AG10803 (cell line): ENCODE measurements at regions not wholly inside any gene's neighbourhood (a gene's known extent, or its start where the extent isn't known, plus 50 kb on each side); places are given as distances from the start of the nearest gene placed in this dataset.

ENCODE experiments used
- DNase-seq: peaks from one replicate; pipeline ENCODE4 v3.0.0; 2010; ENCODE audit warnings: low read depth
- H3K4me3 ChIP-seq: 2 replicates; pipeline ENCODE4 v1.5.1; 2011; ENCODE audit warnings: mild to moderate bottlenecking, low read length, control low read depth
- TF ChIP-seq, protein P1 (sequence below): conservative IDR thresholded peaks from 2 replicates; pipeline ENCODE4 v1.5.1; 2011; ENCODE audit warnings: mild to moderate bottlenecking, low read length, control low read depth, inconsistent platforms

DNA sequence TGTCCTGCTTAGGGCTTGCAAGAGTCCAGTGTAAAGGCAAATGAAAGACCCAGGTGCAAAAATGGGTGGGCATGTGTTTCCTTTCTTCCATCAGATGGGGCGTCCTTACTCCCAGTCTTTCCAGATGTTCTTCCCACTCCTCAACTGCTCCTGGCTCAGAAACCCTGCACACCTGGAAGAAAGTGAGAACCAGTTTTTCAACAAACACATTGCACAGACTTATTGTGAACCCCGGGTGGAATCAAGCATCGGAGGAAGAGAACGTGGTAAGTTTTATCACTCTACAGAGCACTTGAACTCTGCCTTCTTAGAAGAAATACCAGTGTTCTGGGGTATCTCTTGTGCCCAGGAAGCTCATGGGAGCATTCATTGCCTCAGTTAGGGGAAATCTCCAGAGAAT is 93.3 kb downstream of the TMX1 start:
- TF ChIP-seq, protein P1, sequence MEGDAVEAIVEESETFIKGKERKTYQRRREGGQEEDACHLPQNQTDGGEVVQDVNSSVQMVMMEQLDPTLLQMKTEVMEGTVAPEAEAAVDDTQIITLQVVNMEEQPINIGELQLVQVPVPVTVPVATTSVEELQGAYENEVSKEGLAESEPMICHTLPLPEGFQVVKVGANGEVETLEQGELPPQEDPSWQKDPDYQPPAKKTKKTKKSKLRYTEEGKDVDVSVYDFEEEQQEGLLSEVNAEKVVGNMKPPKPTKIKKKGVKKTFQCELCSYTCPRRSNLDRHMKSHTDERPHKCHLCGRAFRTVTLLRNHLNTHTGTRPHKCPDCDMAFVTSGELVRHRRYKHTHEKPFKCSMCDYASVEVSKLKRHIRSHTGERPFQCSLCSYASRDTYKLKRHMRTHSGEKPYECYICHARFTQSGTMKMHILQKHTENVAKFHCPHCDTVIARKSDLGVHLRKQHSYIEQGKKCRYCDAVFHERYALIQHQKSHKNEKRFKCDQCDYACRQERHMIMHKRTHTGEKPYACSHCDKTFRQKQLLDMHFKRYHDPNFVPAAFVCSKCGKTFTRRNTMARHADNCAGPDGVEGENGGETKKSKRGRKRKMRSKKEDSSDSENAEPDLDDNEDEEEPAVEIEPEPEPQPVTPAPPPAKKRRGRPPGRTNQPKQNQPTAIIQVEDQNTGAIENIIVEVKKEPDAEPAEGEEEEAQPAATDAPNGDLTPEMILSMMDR, result no peak
- no peak for DNase-seq
- H3K4me3 ChIP-seq, result no peak overlapping the region

DNA sequence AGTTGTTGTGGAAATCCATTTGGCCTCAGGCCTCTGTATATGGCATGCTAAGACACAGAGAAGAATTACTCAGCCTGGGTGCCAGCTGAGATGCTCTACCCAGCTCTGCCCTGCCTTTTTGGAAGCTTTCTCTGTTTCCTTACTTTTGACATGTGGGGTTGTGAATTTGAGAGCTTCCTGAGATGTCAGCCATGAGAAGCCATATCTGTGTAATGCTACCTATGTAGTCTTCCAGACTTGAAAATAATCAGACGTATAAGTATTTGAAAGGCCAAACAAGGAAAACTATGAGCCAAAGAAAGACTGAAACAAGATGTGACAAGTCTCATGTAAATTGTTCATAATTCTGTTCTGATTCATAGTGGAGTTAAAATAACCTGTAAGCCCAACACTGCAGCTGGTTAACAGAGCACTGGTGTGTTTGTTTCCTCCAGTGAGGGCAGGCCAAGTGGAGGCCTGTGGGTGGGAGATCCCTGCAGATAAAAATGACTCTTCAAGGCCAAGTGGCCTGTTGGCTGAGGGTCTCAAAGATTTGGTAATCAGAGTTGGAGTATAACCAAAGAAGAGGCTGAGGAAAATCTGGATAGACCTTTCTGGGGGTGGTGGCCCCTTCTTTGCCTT is 94.0 kb downstream of the TMX1 start:
- no peak overlapping the region for H3K4me3 ChIP-seq
- TF ChIP-seq, protein P1, result no peak
- DNase-seq, result peak; percentile 58

DNA sequence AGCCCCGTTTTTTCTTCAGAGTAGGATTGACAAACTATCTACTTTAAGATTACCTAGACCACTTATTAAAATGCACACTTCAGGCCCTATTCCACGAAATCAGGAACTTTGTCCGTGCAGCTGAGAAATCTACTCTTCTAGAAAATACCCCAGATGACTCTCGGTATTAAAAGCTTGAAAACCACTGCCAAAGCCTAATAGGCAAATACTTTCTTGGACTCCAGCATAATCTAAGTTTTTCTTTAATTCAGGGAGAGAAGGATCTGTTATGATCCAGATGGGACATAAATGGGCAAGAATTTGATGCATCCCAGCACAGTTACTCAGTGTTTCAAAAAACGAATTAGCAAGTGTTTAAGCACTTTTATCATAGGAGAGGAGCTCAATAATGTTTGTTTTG is 94.5 kb downstream of the TMX1 start:
- DNase-seq, result peak; percentile 33
- H3K4me3 ChIP-seq, result no peak overlapping the region
- TF ChIP-seq, protein P1, result no peak

DNA sequence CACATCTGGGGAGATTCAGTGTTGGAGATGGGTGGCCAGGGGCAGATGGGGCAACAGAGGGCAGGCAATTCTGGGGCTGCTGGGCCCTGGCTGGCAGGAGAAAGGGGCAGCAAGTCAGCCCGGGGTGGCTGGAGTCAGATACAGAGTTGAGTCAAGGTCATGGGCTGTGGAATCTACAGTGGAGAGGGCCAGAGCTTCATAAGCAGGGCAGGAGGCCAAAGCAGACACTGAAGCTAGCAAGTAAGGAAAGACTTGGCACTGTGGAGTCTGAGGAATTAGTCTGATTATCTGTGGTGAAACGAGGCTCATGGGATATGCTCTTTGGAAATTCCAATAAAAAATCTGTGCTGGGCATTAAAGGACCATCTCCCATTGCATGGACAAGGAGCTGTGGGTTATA is 95.5 kb downstream of the TMX1 start:
- TF ChIP-seq, protein P1, result no peak
- DNase-seq, result peak; percentile 89
- no peak overlapping the region for H3K4me3 ChIP-seq

DNA sequence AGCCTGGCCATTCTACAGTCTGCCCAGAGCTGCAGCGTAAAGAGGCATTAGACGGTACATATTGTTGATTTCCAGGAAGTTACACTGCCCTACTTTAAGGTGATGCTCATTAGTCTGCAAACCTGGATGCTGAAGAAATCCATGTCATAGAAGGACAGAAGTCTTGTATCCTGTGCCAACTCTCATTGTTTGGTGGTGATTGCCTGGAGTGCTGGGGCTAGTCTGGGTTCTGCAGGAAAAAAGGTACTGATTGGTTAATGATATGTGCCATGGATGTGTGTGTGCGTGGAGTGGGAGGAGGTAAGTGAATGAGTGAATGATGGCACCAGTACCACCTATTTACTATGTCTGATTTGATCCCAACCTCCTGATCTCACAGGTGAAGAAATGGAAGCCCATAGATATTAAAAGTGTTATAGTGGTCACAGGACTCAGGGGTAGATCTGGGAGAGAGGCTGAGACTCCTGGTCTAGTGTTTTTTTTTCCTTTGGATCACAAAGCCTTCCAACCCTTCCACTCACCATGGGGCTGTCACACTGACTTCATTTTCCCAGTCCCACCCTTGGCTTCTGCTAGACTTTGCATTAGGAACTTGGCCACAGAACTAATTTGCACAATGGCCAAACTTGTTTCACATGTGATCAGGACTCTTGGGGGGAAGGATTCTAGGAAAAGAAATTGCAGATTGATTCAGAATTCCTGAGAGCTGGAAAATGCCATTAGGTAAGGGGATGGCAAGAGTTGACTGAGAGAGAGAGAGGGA is 96.1 kb downstream of the TMX1 start:
- no peak for DNase-seq
- H3K4me3 ChIP-seq, result no peak overlapping the region
- TF ChIP-seq, protein P1, result no peak

DNA sequence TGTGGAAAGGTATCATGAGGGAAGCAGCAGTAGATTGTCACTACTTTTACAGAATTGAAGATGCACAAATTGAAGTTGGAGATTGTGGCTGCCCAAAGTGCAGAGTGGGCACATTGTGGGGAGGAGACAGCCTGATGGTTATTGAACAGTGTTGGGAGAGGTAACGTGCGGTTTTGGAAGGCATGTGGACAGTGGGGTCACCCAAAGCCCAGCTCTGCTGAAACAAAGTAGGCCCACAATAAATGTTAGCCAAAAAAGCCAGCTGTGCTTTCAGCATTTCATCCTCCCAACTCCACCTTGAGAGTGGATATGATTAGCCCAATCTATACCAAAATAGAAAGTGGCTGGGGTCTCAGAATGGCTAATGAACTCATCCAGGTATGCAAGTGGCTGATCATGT is 96.7 kb downstream of the TMX1 start:
- TF ChIP-seq, protein P1, result no peak
- no peak for DNase-seq

DNA sequence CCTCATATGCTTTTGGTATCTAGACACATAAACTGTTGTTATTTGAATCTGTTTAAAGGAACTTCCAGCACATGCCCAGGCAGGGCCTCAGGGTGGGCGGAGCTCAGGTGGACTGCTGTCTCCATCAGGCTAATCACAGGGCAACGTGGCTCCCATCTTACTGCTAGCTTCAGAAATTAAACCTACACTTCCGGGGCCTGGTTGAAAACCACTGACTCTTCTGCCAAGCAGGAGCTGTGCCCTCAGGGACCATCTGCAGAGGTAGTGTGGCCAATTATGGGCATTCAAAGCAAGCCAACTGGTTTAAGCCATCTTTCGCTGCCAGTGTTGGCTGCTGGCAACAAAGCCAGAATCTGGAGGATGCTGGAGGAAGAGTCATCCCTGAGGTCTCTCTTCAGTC is 97.5 kb downstream of the TMX1 start:
- DNase-seq, result no peak
- no peak overlapping the region for H3K4me3 ChIP-seq
- TF ChIP-seq, protein P1, result no peak

More for the DNA sequence above, 96.7 kb downstream of the TMX1 start:
- H3K4me3 ChIP-seq, result no peak overlapping the region
